ENCODE measurements at regions not wholly inside any gene's neighbourhood (a gene's known extent, or its start where the extent isn't known, plus 50 kb on each side); places are given as distances from the start of the nearest gene placed in this dataset.
A peak's percentile ranks its signal among the peaks of the same experiment; 100 is the strongest.

GRCh38 chr5:81854915-81855314, 104.0 kb upstream of the SSBP2 start:
- ChIA-PET CTCF (ENCODE audit: unreplicated experiment) (no interaction called here), POLR2A (no interaction called here)
- intact Hi-C loops (cut with micrococcal nuclease; ENCODE audit: unreplicated experiment): loop anchor here (5.0 to 10.0 kb wide), 5 partner anchors 220 to 553 kb away; partner anchors contain the start of gene ZCCHC9
- H2AFZ ChIP-seq (ENCODE audit: low read length): peak overlapping the region; percentile 70; the same call in 1 of the 2 replicates
- peaks cover 4% of the 10 kb centered on the region; the same call in 1 of the 2 replicates for H3K79me2 ChIP-seq (ENCODE audit: insufficient read depth, low read depth, low read length)
- no peak for DNase-seq (ENCODE audit: low spot score)
- no peaks in the 10 kb centered on the region for H3K9me3 ChIP-seq (ENCODE audit: low read length)
- no peak for TF ChIP-seq CTCF (conservative IDR thresholded peaks at IDR 0.05; ENCODE audit: low read length)
- no peak for TF ChIP-seq EZH2phosphoT487 (IDR thresholded peaks at IDR 0.05; ENCODE audit: borderline replicate concordance, low read depth, low read length)
- no peaks in the 10 kb centered on the region for H4K20me1 ChIP-seq (ENCODE audit: insufficient read depth, low read length)
- H3K27ac ChIP-seq (ENCODE audit: low read depth, low read length, poor library complexity, severe bottlenecking): no peak overlapping the region
- BruUV-seq (replicated peaks): no TSS peak
- peak overlapping the region; percentile 96 for H3K4me2 ChIP-seq (ENCODE audit: low read length)
- H3K9me2 ChIP-seq (ENCODE audit: insufficient read depth, low read length): no peaks in the 10 kb centered on the region
- H3K4me3 ChIP-seq (ENCODE audit: low read depth, low read length, poor library complexity, severe bottlenecking): no peak overlapping the region
- H3K36me3 ChIP-seq (ENCODE audit: insufficient read depth, low read length): no peaks in the 10 kb centered on the region
- peaks cover 64% of the 10 kb centered on the region for H3K4me1 ChIP-seq (ENCODE audit: insufficient read depth, low read length, poor library complexity, severe bottlenecking)

- Histone ChIP-seq H3K4me2 (ENCODE audit: low read length) (peak overlapping the region; percentile 96), H4K20me1 (ENCODE audit: insufficient read depth, low read length) (no peaks in the 10 kb centered on the region), H3K4me1 (ENCODE audit: insufficient read depth, low read length, poor library complexity, severe bottlenecking) (peaks cover 68% of the 10 kb centered on the region), H3K9me2 (ENCODE audit: insufficient read depth, low read length) (no peaks in the 10 kb centered on the region), H3K9me3 (ENCODE audit: low read length) (no peaks in the 10 kb centered on the region), H3K4me3 (ENCODE audit: low read depth, low read length, poor library complexity, severe bottlenecking) (no peak overlapping the region), H3K79me2 (ENCODE audit: insufficient read depth, low read depth, low read length) (peaks cover 4% of the 10 kb centered on the region; the same call in 1 of the 2 replicates), H3K27ac (ENCODE audit: low read depth, low read length, poor library complexity, severe bottlenecking) (no peak overlapping the region), H3K36me3 (ENCODE audit: insufficient read depth, low read length) (no peaks in the 10 kb centered on the region), H2AFZ (ENCODE audit: low read length) (peak overlapping the region; percentile 70; the same call in 1 of the 2 replicates)
- TF ChIP-seq EZH2phosphoT487 (IDR thresholded peaks at IDR 0.05; ENCODE audit: borderline replicate concordance, low read depth, low read length) (no peak), CTCF (conservative IDR thresholded peaks at IDR 0.05; ENCODE audit: low read length) (peak; percentile 58)
- BruUV-seq (replicated peaks): no TSS peak
- POLR2A ChIA-PET: interaction anchor here (4.6 to 6.0 kb wide), 2 partner anchors 67 to 104 kb away, joined by 47 to 81 read pairs; partner anchors contain the start of gene SSBP2
- no peak for DNase-seq (ENCODE audit: low spot score)
- intact Hi-C loops (cut with micrococcal nuclease; ENCODE audit: unreplicated experiment): loop anchor here (5.0 to 10.0 kb wide), 5 partner anchors 220 to 552 kb away; partner anchors contain the start of gene ZCCHC9
- CTCF ChIA-PET (ENCODE audit: unreplicated experiment): no interaction called here
Observed at GRCh38 chr5:81854485-81854884, 103.6 kb upstream of the SSBP2 start.

- Histone ChIP-seq H3K79me2 (ENCODE audit: insufficient read depth, low read depth, low read length) (peaks cover 4% of the 10 kb centered on the region; the same call in 1 of the 2 replicates), H4K20me1 (ENCODE audit: insufficient read depth, low read length) (no peaks in the 10 kb centered on the region), H3K9me3 (ENCODE audit: low read length) (no peaks in the 10 kb centered on the region), H3K27ac (ENCODE audit: low read depth, low read length, poor library complexity, severe bottlenecking) (peak overlapping the region; percentile 92), H3K36me3 (ENCODE audit: insufficient read depth, low read length) (no peaks in the 10 kb centered on the region), H2AFZ (ENCODE audit: low read length) (peak overlapping the region; percentile 79; the same call in 1 of the 2 replicates), H3K9me2 (ENCODE audit: insufficient read depth, low read length) (no peaks in the 10 kb centered on the region), H3K4me1 (ENCODE audit: insufficient read depth, low read length, poor library complexity, severe bottlenecking) (peaks cover 71% of the 10 kb centered on the region), H3K4me2 (ENCODE audit: low read length) (peak overlapping the region; percentile 96), H3K4me3 (ENCODE audit: low read depth, low read length, poor library complexity, severe bottlenecking) (peak overlapping the region; percentile 82)
- peak; percentile 48 for DNase-seq (ENCODE audit: low spot score)
- intact Hi-C loops (cut with micrococcal nuclease; ENCODE audit: unreplicated experiment): loop anchor here (2.0 to 10.0 kb wide), 6 partner anchors 118 to 551 kb away; partner anchors contain the start of gene ZCCHC9
- CTCF ChIA-PET (ENCODE audit: unreplicated experiment): no interaction called here
- BruUV-seq (replicated peaks): no TSS peak
- TF ChIP-seq EZH2phosphoT487 (IDR thresholded peaks at IDR 0.05; ENCODE audit: borderline replicate concordance, low read depth, low read length) (no peak), CTCF (conservative IDR thresholded peaks at IDR 0.05; ENCODE audit: low read length) (no peak)
- POLR2A ChIA-PET: interaction anchor here (1.2 to 6.0 kb wide), 5 partner anchors 8 to 102 kb away, joined by 3 to 81 read pairs (median 26); partner anchors contain the start of gene SSBP2
Observed at GRCh38 chr5:81853030-81853357, 102.1 kb upstream of the SSBP2 start.
